NCI-H510A treated with DMSO at 0.1 percent for 48 hours (cell line): ENCODE measurements at regions not wholly inside any gene's neighbourhood (a gene's known extent, or its start where the extent isn't known, plus 50 kb on each side); places are given as distances from the start of the nearest gene placed in this dataset.
"Not testable (repeated sequence)": the region's sequence is repeated elsewhere in the genome, so short reads cannot be mapped to it uniquely, and the experiment has no call there.

Experiments used
- DNase-seq: peaks from one replicate; lab custom pipeline; 2025; lab: John Stamatoyannopoulos, UW

- no peak for DNase-seq
Observed at GRCh38 chr3:153552887-153553604, 391.0 kb downstream of the RAP2B start.

GRCh38 chr3:153553605-153553945, 391.5 kb downstream of the RAP2B start:
- no peak for DNase-seq

- no peak for DNase-seq
Observed at GRCh38 chr3:153555919-153556318, 393.9 kb downstream of the RAP2B start.

GRCh38 chr3:153559366-153559765, 397.3 kb downstream of the RAP2B start:
- not testable (repeated sequence) for DNase-seq

GRCh38 chr3:153567011-153567410, 405.0 kb downstream of the RAP2B start:
- DNase-seq = no peak

- no peak for DNase-seq
Observed at GRCh38 chr3:153567556-153567955, 405.5 kb downstream of the RAP2B start.

GRCh38 chr3:153570481-153570880, 408.5 kb downstream of the RAP2B start:
- not testable (repeated sequence) for DNase-seq

GRCh38 chr3:153572165-153572564, 410.1 kb downstream of the RAP2B start:
- DNase-seq = no peak

- DNase-seq = no peak
Observed at GRCh38 chr3:153572654-153573053, 410.6 kb downstream of the RAP2B start.

- DNase-seq = no peak
Observed at GRCh38 chr3:153573481-153573880, 411.5 kb downstream of the RAP2B start.

- DNase-seq = no peak
Observed at GRCh38 chr3:153574445-153574844, 412.4 kb downstream of the RAP2B start.

GRCh38 chr3:153577059-153577736, 415.2 kb downstream of the RAP2B start:
- DNase-seq = no peak

GRCh38 chr3:153578046-153578445, 416.0 kb downstream of the RAP2B start:
- DNase-seq = no peak

- DNase-seq = no peak
Observed at GRCh38 chr3:153590051-153590450, 428.0 kb downstream of the RAP2B start.

- no peak for DNase-seq
Observed at GRCh38 chr3:153591561-153592245, 429.7 kb downstream of the RAP2B start.

- no peak for DNase-seq
Observed at GRCh38 chr3:153595186-153595815, 433.3 kb downstream of the RAP2B start.

GRCh38 chr3:153596401-153596800, 434.4 kb downstream of the RAP2B start:
- no peak for DNase-seq

- DNase-seq = no peak
Observed at GRCh38 chr3:153599685-153600084, 437.7 kb downstream of the RAP2B start.

GRCh38 chr3:153600896-153601295, 438.9 kb downstream of the RAP2B start:
- DNase-seq = no peak

GRCh38 chr3:153601374-153601853, 439.4 kb downstream of the RAP2B start:
- DNase-seq = no peak

GRCh38 chr3:153602801-153603200, 440.8 kb downstream of the RAP2B start:
- DNase-seq = no peak

- no peak for DNase-seq
Observed at GRCh38 chr3:153614140-153614539, 452.1 kb downstream of the RAP2B start.

GRCh38 chr3:153614563-153614962, 452.5 kb downstream of the RAP2B start:
- DNase-seq = no peak
